Loucy (cell line): ENCODE measurements at regions not wholly inside any gene's neighbourhood (a gene's known extent, or its start where the extent isn't known, plus 50 kb on each side); places are given as distances from the start of the nearest gene placed in this dataset.

Source experiments
- EZH2phosphoT487 ChIP-seq: fragments of 200-600 bp; IDR thresholded peaks from 2 replicates; pipeline ENCODE4 v1.6.1; 2018; ENCODE audit warnings: antibody characterized with exemption, mild to moderate bottlenecking, moderate library complexity, borderline replicate concordance
- TF ChIP-seq, protein P1 (sequence below): fragments of 200-600 bp; sonication (generic); conservative IDR thresholded peaks from 2 replicates; pipeline ENCODE4 v1.5.1; 2014; ENCODE audit warnings: mild to moderate bottlenecking, antibody characterized with exemption, low read length

DNA sequence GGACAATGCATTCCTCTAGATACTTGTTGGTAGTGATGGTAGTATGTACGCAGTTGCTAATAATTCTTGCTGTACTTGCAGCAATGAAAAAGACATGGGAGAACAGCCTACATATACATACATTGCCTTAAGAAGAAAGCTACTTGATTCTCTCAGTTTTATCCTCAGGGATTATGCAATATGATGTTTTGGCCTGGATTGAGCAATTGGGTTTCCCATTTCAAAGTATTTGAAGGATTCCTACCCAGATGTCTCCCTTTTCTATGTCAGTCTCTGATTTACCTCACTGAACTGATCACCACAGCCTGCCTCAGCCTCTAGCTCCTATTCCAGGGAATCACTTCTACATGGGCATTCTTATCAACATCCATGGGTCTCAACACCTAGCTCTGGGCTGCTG is 210.1 kb upstream of the CDH10 start:
- TF ChIP-seq, protein P1, sequence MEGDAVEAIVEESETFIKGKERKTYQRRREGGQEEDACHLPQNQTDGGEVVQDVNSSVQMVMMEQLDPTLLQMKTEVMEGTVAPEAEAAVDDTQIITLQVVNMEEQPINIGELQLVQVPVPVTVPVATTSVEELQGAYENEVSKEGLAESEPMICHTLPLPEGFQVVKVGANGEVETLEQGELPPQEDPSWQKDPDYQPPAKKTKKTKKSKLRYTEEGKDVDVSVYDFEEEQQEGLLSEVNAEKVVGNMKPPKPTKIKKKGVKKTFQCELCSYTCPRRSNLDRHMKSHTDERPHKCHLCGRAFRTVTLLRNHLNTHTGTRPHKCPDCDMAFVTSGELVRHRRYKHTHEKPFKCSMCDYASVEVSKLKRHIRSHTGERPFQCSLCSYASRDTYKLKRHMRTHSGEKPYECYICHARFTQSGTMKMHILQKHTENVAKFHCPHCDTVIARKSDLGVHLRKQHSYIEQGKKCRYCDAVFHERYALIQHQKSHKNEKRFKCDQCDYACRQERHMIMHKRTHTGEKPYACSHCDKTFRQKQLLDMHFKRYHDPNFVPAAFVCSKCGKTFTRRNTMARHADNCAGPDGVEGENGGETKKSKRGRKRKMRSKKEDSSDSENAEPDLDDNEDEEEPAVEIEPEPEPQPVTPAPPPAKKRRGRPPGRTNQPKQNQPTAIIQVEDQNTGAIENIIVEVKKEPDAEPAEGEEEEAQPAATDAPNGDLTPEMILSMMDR = no peak
- no peak for TF ChIP-seq EZH2phosphoT487
